Inflammatory macrophage treated with lipopolysaccharide for 4 hours (primary cell): ENCODE measurements at regions not wholly inside any gene's neighbourhood (a gene's known extent, or its start where the extent isn't known, plus 50 kb on each side); places are given as distances from the start of the nearest gene placed in this dataset.

ENCODE experiments used
- DNase-seq: peaks from one replicate; pipeline ENCODE4 v3.0.0-alpha.2; 2020

GRCh38 chr21:36636439-36636838 is 62.5 kb upstream of the SIM2 start:
- DNase-seq, result no peak

DNA sequence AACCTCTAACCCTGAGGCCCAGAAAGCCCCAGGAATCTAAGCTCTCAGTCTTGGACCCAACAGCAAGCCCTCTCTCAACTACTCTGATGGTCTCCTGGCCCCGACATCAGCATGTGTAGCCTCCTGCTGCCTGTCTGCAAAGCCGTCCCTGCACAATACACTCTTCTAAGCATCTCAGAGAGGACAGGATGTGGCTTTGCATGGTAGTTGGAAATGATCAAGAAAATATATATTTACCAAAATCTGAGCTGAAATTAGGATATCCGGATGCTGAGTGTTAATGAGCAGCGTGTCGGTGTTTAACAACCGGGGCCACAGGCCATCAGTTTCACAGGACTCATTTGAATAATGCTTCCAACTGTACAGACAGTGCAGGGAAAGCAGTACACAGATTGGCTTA is 59.1 kb upstream of the SIM2 start:
- no peak for DNase-seq

- DNase-seq, result no peak
Measured at GRCh38 chr21:36640174-36640720, 58.7 kb upstream of the SIM2 start.

DNA sequence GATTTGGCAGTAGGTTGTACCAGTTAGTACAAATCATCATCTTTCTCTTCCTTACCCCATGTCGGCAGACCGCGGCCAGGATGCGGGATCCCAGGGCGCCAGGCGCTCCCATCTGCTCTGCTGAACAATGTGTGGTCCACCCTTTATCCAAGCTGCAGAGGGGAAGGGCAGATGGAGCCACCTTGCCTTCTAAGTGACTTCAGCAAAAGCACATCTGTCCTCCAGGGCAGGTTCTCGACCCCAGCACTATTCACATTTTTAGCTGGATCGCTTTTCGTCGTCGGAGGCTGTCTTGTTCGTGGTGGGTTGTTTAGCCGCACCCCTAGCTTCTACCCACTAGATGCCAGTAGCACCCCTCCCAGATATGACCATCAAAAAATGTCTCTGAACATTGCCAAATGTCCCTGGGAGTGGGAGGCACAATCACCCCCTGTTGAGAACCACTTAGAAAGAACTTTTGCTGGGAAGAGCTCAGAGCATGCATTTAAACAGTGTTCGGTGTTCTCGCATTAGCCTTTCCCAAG is 58.1 kb upstream of the SIM2 start:
- no peak for DNase-seq

GRCh38 chr21:36641346-36641745 is 57.6 kb upstream of the SIM2 start:
- DNase-seq, result no peak

DNA sequence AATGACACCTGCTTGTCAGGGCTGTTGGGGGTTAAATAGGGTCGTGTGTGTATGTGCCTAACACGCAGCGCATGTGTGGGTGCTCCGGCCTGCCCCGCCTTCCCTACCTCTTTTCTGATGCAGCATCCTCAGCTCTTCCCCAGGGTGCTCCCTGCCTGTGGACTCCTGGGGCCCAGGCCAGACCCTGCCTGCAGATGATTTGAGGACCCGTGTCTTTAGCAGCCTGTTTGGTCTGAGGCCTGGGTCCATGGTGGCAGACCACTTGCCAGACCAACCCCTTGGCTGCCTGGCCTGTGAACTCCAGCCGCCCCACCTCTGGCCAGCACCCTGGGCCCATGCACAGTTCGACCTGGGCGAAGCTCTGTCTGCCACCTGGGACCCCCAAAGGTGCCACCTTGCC is 57.0 kb upstream of the SIM2 start:
- no peak for DNase-seq

DNA sequence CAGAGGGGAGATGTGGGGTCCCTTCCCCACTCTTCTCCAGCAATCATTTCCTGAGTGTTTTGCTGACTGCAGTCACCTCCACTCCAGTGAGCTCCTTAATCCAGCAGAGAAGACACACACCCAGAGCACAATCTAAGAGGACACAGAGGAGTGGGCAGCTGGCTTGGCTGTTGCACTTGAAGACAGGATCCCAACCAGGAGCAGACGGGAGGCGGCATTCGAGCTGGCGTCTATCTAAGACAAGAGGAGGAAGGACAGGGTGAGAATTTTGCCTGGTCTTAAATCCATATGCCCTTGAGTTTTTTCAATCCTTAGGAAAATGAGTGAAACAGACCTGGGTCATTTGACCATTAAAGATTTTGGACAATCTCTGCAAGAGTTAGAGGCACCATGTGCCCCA is 56.1 kb upstream of the SIM2 start:
- DNase-seq, result no peak

DNA sequence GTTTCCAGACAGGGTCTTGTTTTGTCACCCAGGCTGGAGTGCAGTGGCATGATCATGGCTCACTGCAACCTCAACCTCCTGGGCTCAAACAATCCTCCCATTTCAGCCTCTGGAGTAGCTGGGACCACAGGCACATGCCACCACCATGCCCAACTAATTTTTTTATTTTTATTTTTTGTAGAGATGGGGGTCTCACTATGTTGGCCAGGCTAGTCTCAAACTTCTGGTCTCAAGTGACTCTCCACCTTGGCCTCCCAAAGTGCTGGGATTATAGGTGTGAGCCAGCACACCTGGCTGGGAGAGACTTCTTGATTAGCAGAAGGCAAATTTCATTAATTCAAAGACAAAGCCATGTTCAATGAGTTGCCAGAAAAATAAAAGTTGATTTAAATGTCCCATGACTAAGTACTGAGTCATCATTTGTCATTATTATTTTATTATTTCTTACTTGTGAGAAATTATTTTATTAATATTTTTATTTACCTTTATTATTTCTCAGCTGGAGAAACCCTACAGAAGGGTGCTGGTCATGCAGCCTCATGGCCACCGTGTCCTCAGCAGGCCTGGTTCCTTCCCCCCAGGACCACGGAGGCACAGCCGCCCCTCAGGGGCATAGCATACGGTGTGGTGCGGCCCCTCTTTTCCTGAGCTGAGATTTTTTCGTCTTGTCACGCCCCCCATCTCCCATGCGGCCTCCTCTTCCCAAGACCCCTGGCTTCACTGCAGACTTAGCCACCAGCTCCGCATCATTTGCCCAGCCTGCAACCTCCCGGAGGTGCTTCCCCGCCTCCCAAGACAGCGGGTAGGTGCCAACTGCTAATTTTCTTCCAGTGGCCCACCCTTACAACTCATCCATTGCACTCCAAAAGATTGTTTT is 55.3 kb upstream of the SIM2 start:
- no peak for DNase-seq

- DNase-seq, result no peak
Measured at GRCh38 chr21:36646011-36646410, 52.9 kb upstream of the SIM2 start.

DNA sequence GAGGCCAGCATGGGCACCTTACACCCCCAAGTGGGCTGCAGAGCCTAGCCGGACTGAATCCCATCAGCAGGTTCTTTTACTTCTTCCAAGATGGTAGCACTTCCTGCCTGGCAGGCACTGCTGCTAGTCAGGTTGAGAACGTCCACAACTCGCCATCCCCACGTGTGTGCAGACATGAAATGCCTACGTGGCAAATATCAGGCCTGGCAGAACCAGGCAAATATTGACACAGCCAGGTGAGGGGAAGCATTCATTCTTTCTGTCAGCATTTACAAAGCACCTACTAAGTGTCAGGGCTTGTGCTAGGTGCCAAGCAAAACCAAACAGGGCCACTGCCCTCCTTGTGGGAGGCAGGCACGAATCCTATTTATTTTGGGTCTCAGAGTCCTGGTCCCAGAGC is 52.3 kb upstream of the SIM2 start:
- DNase-seq, result no peak

DNA sequence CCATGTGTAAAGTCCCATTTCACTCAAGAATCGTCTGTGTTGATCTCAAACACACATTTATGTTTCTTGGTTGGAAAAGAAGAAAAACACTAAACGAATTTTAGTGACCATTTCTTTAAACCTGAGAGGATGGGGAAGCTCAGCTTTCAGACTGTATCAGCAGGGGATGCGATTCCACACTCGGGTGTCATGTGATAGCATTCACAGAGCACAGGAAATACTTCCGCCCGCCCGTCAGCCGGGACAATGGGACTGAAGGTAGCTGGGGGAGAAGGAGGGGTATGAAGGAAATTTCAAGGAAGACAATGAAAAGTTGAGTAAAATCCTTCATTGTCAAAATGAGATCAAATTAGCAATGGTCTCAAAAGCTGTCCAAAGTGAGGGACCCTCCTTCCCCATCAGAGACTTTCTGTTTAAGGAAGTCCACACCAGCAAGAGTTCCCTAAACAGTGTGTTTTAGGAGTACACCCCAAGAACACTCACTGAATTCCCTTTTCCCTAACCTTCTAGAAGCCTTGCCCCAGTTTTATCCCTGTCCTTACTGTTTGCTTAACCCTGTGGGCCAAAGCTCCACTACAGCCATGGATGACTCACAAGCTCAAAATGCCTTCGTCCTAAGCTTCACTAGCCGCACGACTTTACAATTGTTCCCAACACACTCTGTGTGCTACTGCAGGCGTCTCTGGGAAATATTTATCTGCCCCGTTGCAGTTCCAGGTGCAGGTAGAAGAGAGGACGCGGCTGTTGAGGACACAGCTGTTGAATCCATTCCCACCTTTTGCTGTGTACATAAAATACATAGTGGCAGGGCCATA is 51.4 kb upstream of the SIM2 start:
- no peak for DNase-seq
